ENCODE measurements at regions not wholly inside any gene's neighbourhood (a gene's known extent, or its start where the extent isn't known, plus 50 kb on each side); places are given as distances from the start of the nearest gene placed in this dataset.

GRCh38 chr2:207227749-207228145, 62.0 kb upstream of the KLF7 start:
- no peak overlapping the region for H3K4me2 ChIP-seq (ENCODE audit: low read length)
- no peak overlapping the region for H3K27ac ChIP-seq (ENCODE audit: low read length)

DNA sequence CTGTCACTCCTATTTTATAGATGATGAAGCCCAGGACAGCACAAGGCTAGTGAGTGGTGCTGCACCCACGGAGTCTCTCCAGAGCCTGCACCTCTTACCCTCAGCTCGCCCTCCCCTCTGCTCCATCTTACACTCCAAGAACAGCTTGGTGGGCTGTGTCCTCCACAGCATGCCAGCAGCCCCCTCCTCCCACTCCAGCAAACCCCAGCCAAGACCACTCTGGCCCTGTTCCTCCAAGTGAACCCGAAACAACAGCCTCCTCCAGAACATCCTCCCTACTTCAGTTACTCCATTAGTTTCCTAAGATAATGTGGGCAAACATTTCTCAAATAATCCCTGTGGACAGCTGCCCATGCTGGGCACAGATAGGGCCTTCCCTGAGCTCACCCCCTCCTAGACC, 62.7 kb upstream of the KLF7 start:
- TF ChIP-seq RAD21 (conservative IDR thresholded peaks at IDR 0.05) (no peak), EZH2 (IDR thresholded peaks at IDR 0.05; ENCODE audit: borderline replicate concordance, insufficient read depth, low read length, poor library complexity, severe bottlenecking) (no peak), EP300 (conservative IDR thresholded peaks at IDR 0.05; ENCODE audit: poor library complexity, severe bottlenecking) (no peak), REST (IDR thresholded peaks at IDR 0.05; ENCODE audit: borderline replicate concordance) (no peak), TAF1 (IDR thresholded peaks at IDR 0.05; ENCODE audit: low read depth) (no peak), MXI1 (conservative IDR thresholded peaks at IDR 0.05; ENCODE audit: poor library complexity, severe bottlenecking) (no peak), SMC3 (conservative IDR thresholded peaks at IDR 0.05; ENCODE audit: poor library complexity) (no peak), POLR2AphosphoS5 (IDR thresholded peaks at IDR 0.05) (no peak)
- TF ChIP-seq, protein P1, sequence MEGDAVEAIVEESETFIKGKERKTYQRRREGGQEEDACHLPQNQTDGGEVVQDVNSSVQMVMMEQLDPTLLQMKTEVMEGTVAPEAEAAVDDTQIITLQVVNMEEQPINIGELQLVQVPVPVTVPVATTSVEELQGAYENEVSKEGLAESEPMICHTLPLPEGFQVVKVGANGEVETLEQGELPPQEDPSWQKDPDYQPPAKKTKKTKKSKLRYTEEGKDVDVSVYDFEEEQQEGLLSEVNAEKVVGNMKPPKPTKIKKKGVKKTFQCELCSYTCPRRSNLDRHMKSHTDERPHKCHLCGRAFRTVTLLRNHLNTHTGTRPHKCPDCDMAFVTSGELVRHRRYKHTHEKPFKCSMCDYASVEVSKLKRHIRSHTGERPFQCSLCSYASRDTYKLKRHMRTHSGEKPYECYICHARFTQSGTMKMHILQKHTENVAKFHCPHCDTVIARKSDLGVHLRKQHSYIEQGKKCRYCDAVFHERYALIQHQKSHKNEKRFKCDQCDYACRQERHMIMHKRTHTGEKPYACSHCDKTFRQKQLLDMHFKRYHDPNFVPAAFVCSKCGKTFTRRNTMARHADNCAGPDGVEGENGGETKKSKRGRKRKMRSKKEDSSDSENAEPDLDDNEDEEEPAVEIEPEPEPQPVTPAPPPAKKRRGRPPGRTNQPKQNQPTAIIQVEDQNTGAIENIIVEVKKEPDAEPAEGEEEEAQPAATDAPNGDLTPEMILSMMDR (IDR thresholded peaks at IDR 0.05; ENCODE audit: poor library complexity, severe bottlenecking): no peak
- Histone ChIP-seq H3K4me3 (ENCODE audit: low read length) (no peak overlapping the region), H3K9me2 (ENCODE audit: insufficient read depth, low read length) (no peaks in the 10 kb centered on the region), H3F3A (ENCODE audit: insufficient read depth, low read length, poor library complexity, severe bottlenecking) (no peaks in the 10 kb centered on the region), H4K20me1 (ENCODE audit: insufficient read depth) (no peaks in the 10 kb centered on the region), H3K36me3 (ENCODE audit: insufficient read depth, low read length) (no peaks in the 10 kb centered on the region), H3K9ac (ENCODE audit: low read length) (no peak overlapping the region), H3K27ac (ENCODE audit: low read length) (no peak overlapping the region), H3K79me2 (replicated peaks; ENCODE audit: insufficient read depth, low read length) (no peaks in the 10 kb centered on the region), H3K9me3 (ENCODE audit: low read length) (no peaks in the 10 kb centered on the region), H3K27me3 (ENCODE audit: insufficient read depth, low read depth, low read length) (no peaks in the 10 kb centered on the region), H3K4me2 (ENCODE audit: low read length) (no peak overlapping the region), H2AFZ (ENCODE audit: low read depth, low read length) (no peak overlapping the region)

More at GRCh38 chr2:207227749-207228145, 62.0 kb upstream of the KLF7 start:
- TF ChIP-seq EZH2 (IDR thresholded peaks at IDR 0.05; ENCODE audit: borderline replicate concordance, insufficient read depth, low read length, poor library complexity, severe bottlenecking) (no peak), SMC3 (conservative IDR thresholded peaks at IDR 0.05; ENCODE audit: poor library complexity) (no peak), EP300 (conservative IDR thresholded peaks at IDR 0.05; ENCODE audit: poor library complexity, severe bottlenecking) (no peak), MXI1 (conservative IDR thresholded peaks at IDR 0.05; ENCODE audit: poor library complexity, severe bottlenecking) (no peak), REST (IDR thresholded peaks at IDR 0.05; ENCODE audit: borderline replicate concordance) (no peak), RAD21 (conservative IDR thresholded peaks at IDR 0.05) (no peak), POLR2AphosphoS5 (IDR thresholded peaks at IDR 0.05) (no peak), TAF1 (IDR thresholded peaks at IDR 0.05; ENCODE audit: low read depth) (no peak)
- TF ChIP-seq, protein P1 (IDR thresholded peaks at IDR 0.05; ENCODE audit: poor library complexity, severe bottlenecking): no peak
- H3K4me3 ChIP-seq (ENCODE audit: low read length): no peak overlapping the region
- H3K36me3 ChIP-seq (ENCODE audit: insufficient read depth, low read length): no peaks in the 10 kb centered on the region
- H4K20me1 ChIP-seq (ENCODE audit: insufficient read depth): no peaks in the 10 kb centered on the region
- no peak overlapping the region for H3K9ac ChIP-seq (ENCODE audit: low read length)
- no peaks in the 10 kb centered on the region for H3K9me3 ChIP-seq (ENCODE audit: low read length)
- no peaks in the 10 kb centered on the region for H3K79me2 ChIP-seq (replicated peaks; ENCODE audit: insufficient read depth, low read length)
- no peaks in the 10 kb centered on the region for H3F3A ChIP-seq (ENCODE audit: insufficient read depth, low read length, poor library complexity, severe bottlenecking)
- no peak overlapping the region for H2AFZ ChIP-seq (ENCODE audit: low read depth, low read length)
- no peaks in the 10 kb centered on the region for H3K27me3 ChIP-seq (ENCODE audit: insufficient read depth, low read depth, low read length)
- no peaks in the 10 kb centered on the region for H3K9me2 ChIP-seq (ENCODE audit: insufficient read depth, low read length)
